ENCODE measurements at regions not wholly inside any gene's neighbourhood (a gene's known extent, or its start where the extent isn't known, plus 50 kb on each side); places are given as distances from the start of the nearest gene placed in this dataset.

DNA sequence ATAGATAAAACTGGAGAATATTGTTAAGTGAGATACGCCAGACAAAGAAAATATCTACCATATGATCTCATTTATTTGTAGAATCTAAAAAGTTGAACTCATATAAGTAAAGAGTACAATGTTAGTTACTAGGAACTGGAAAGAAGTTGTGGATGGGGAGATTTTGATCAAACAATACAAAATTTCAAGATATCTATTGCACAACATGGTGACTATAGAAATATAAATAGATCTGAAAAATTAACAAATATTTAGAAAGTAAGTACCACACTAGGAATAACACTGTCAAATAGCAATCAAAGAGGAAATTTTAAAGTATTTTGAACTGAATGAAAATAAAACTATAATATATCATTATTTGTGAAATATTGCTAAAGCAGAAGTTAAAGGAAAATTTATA is 437.2 kb downstream of the AASDHPPT start:
- no peak for TF ChIP-seq POLR2A (IDR thresholded peaks at IDR 0.05)
- TF ChIP-seq, protein P1, sequence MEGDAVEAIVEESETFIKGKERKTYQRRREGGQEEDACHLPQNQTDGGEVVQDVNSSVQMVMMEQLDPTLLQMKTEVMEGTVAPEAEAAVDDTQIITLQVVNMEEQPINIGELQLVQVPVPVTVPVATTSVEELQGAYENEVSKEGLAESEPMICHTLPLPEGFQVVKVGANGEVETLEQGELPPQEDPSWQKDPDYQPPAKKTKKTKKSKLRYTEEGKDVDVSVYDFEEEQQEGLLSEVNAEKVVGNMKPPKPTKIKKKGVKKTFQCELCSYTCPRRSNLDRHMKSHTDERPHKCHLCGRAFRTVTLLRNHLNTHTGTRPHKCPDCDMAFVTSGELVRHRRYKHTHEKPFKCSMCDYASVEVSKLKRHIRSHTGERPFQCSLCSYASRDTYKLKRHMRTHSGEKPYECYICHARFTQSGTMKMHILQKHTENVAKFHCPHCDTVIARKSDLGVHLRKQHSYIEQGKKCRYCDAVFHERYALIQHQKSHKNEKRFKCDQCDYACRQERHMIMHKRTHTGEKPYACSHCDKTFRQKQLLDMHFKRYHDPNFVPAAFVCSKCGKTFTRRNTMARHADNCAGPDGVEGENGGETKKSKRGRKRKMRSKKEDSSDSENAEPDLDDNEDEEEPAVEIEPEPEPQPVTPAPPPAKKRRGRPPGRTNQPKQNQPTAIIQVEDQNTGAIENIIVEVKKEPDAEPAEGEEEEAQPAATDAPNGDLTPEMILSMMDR (IDR thresholded peaks at IDR 0.05), result no peak

Data from breast epithelium (tissue), 3 donors.